ENCODE measurements at regions not wholly inside any gene's neighbourhood (a gene's known extent, or its start where the extent isn't known, plus 50 kb on each side); places are given as distances from the start of the nearest gene placed in this dataset.

DNA sequence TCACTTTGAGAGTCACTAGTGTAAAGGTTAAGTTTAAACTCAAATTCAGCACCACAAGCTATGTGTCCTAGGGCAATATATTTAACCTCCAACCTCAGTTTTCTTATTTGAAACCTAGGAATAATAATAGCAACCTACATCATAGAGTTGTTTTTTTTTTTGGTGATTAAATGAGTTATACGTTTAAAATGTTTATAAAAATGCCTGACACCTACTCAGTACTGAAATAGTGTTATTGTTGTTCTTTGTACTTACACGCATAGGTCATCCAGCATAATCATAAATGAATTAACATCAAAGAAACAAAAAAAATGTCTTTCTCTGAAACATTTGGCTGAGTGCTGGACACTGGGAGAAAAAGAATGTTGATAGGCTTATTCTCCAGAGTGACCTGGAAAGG, 266.8 kb upstream of the PRMT6 start:
- Histone ChIP-seq H3K27ac (no peak overlapping the region), H3K4me3 (no peak overlapping the region), H3K27me3 (no peaks in the 10 kb centered on the region), H3K4me1 (ENCODE audit: low read depth) (no peaks in the 10 kb centered on the region), H3K36me3 (no peaks in the 10 kb centered on the region), H3K9me3 (ENCODE audit: low read depth) (no peaks in the 10 kb centered on the region)
- TF ChIP-seq, protein P1, sequence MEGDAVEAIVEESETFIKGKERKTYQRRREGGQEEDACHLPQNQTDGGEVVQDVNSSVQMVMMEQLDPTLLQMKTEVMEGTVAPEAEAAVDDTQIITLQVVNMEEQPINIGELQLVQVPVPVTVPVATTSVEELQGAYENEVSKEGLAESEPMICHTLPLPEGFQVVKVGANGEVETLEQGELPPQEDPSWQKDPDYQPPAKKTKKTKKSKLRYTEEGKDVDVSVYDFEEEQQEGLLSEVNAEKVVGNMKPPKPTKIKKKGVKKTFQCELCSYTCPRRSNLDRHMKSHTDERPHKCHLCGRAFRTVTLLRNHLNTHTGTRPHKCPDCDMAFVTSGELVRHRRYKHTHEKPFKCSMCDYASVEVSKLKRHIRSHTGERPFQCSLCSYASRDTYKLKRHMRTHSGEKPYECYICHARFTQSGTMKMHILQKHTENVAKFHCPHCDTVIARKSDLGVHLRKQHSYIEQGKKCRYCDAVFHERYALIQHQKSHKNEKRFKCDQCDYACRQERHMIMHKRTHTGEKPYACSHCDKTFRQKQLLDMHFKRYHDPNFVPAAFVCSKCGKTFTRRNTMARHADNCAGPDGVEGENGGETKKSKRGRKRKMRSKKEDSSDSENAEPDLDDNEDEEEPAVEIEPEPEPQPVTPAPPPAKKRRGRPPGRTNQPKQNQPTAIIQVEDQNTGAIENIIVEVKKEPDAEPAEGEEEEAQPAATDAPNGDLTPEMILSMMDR (IDR thresholded peaks at IDR 0.05; ENCODE audit: low read depth, low read length), result no peak
- DNase-seq (ENCODE audit: low read depth in 1 of 2, low spot score in 1 of 2), result no peak

GRCh38 chr1:106791041-106791440, 265.4 kb upstream of the PRMT6 start:
- Histone ChIP-seq H3K36me3 (no peaks in the 10 kb centered on the region), H3K9me3 (ENCODE audit: low read depth) (no peaks in the 10 kb centered on the region), H3K27ac (no peak overlapping the region), H3K4me1 (ENCODE audit: low read depth) (no peaks in the 10 kb centered on the region), H3K4me3 (no peak overlapping the region), H3K27me3 (no peaks in the 10 kb centered on the region)
- TF ChIP-seq, protein P1 (IDR thresholded peaks at IDR 0.05; ENCODE audit: low read depth, low read length), result no peak
- DNase-seq (ENCODE audit: low read depth in 1 of 2, low spot score in 1 of 2), result no peak

GRCh38 chr1:106793651-106794050, 262.8 kb upstream of the PRMT6 start:
- TF ChIP-seq, protein P1 (IDR thresholded peaks at IDR 0.05; ENCODE audit: low read depth, low read length), result no peak
- no peak for DNase-seq (ENCODE audit: low read depth in 1 of 2, low spot score in 1 of 2)
- Histone ChIP-seq H3K36me3 (no peaks in the 10 kb centered on the region), H3K27ac (no peak overlapping the region), H3K9me3 (ENCODE audit: low read depth) (no peaks in the 10 kb centered on the region), H3K4me1 (ENCODE audit: low read depth) (no peaks in the 10 kb centered on the region), H3K4me3 (no peak overlapping the region), H3K27me3 (no peaks in the 10 kb centered on the region)

DNA sequence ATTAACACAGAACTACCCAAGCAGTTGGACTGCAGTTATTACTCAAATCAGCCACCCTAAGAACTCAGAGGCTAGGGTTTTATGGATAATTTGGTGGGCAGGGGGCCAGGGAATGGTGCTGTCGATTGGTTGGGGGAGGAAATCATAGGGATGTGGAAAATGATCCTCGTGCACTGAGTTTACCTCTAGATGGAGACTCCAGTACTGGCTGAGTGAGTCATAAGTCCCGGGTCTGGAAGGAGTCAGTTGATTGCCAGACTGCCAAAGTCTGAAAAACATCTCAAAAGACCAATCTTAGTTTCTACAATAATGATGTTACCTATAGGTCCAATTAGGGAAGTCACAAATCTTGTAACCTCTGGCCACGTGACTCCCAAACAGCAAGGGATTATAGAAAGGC, 257.5 kb upstream of the PRMT6 start:
- no peaks in the 10 kb centered on the region for H3K36me3 ChIP-seq
- DNase-seq (ENCODE audit: low read depth in 1 of 2, low spot score in 1 of 2), result no peak
- H3K9me3 ChIP-seq (ENCODE audit: low read depth), result no peaks in the 10 kb centered on the region
- TF ChIP-seq, protein P1 (IDR thresholded peaks at IDR 0.05; ENCODE audit: low read depth, low read length), result no peak
- no peaks in the 10 kb centered on the region for H3K27me3 ChIP-seq
- H3K27ac ChIP-seq, result no peak overlapping the region
- H3K4me3 ChIP-seq, result no peak overlapping the region
- H3K4me1 ChIP-seq (ENCODE audit: low read depth), result no peaks in the 10 kb centered on the region

GRCh38 chr1:106802181-106802580, 254.3 kb upstream of the PRMT6 start:
- no peaks in the 10 kb centered on the region for H3K36me3 ChIP-seq
- TF ChIP-seq, protein P1 (IDR thresholded peaks at IDR 0.05; ENCODE audit: low read depth, low read length), result no peak
- no peaks in the 10 kb centered on the region for H3K27me3 ChIP-seq
- no peaks in the 10 kb centered on the region for H3K9me3 ChIP-seq (ENCODE audit: low read depth)
- no peak overlapping the region for H3K27ac ChIP-seq
- no peak overlapping the region for H3K4me3 ChIP-seq
- no peak for DNase-seq (ENCODE audit: low read depth in 1 of 2, low spot score in 1 of 2)
- no peaks in the 10 kb centered on the region for H3K4me1 ChIP-seq (ENCODE audit: low read depth)

- Histone ChIP-seq H3K4me3 (no peak overlapping the region), H3K4me1 (ENCODE audit: low read depth) (no peaks in the 10 kb centered on the region), H3K27me3 (no peaks in the 10 kb centered on the region), H3K36me3 (no peaks in the 10 kb centered on the region), H3K9me3 (ENCODE audit: low read depth) (no peaks in the 10 kb centered on the region), H3K27ac (no peak overlapping the region)
- TF ChIP-seq, protein P1 (IDR thresholded peaks at IDR 0.05; ENCODE audit: low read depth, low read length), result no peak
- no peak for DNase-seq (ENCODE audit: low read depth in 1 of 2, low spot score in 1 of 2)
Observed at GRCh38 chr1:106814418-106814817, 242.1 kb upstream of the PRMT6 start.

Measured in cardiac muscle cell (in vitro differentiated cells and primary cell).